ENCODE measurements at regions not wholly inside any gene's neighbourhood (a gene's known extent, or its start where the extent isn't known, plus 50 kb on each side); places are given as distances from the start of the nearest gene placed in this dataset.

DNA sequence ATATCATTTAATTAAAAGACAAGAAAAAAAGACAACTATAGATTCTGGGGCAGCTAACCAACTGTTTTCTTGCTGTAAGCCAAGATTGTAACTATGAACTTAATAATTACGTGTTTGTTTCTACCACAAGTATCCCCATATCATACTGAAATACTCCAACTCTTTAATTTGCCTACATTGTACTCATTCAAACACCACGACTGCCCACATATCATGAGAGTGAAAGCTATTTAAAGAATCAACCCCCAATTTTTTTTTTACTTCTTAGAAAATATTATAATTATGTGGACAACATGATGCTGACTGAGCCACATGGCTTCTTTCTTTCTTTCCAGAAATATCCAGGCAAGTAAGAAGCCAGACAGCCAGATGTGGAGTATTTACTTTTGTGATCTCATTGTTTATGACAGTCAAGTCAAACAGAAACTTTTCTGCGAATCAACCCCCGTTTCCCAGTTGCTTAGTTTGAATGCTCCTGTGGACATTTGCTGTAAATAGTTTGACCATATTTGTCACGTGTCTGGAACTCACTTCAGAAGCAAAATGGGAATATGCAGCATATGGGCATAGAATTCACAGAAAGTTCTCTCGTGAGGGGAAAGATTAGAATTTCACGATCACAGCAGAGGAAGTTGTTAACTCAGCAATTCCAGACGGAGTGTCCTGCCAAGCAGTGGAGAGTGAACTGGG is 126.8 kb upstream of the PSMD7 start:
- DNase-seq, result no peak

DNA sequence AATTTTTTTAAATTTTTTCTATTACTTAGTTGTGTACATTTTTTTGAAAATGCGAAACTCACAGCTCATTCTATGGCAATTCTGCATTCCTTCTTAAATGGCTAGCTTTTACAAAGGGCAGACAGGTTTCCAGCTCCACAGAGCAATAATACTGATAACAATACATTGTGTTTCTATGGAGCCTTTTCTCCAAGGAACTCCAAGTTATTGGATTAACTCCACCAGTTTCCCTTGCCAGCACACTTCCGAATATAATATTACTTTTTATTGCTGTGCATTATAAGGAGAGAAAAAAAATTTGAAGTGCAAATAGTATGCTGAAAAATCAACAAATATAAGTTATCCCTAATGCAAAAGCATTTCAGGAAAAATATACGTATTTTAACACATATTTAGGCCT is 127.5 kb upstream of the PSMD7 start:
- DNase-seq, result no peak

DNA sequence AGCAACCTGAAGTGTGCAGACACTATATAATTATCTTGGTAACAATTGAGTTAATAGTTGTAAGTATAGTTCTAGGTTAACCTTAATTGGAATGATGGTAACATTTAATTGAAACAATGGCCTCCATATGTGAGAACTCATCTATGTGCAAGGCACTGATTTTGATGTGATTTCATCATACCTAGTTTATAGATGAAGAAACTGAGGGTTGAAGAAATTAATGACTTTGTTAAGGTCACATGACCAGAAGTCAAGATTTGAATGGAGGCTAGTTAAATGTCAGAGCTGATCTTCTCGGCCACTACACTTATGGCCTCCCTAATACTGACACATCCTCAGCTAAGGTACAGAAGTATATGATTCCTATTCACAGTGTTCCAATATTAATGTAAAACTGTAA is 128.2 kb upstream of the PSMD7 start:
- no peak for DNase-seq

DNA sequence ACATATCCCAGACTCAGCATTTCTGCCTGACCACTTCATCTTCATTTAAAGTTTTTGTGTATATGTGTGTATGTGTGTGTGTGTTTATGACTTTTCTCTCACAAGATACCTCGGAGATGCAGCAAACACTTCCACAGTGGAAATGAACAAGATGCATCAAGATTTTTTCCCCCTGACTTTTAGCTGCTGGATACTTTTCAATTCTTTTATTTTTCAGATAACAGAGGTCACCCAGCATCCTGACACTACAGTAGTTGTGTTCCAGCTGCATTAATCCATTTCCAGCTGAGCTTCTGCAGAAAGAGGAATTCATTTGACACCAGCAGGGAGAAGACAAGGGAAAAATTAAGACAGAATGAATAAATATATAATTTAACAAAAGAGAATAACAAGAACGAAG is 130.2 kb upstream of the PSMD7 start:
- no peak for DNase-seq

DNA sequence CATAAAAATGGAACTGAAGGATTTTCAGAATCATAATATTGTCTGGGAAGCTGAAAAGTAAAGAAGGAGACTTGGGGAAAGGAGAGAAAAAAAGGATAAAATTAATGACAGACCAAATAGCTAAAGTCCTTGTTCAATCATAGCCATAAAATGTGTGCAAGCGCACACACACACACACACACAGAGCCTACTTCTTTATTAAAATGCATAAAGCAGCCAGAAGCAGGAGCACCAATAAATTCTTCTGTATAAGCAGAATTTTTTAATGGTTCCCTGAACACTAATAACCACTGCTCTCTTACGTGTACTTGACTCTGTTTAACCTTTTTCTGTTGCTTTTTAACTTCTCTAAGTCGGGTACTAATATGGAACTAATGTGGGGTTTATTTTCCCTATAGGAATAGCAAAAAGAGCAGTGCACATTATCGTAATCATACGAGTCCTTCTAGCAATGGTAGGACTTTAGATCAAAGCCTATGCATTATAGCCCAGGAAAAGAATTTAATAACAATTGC is 131.0 kb upstream of the PSMD7 start:
- DNase-seq, result no peak

DNA sequence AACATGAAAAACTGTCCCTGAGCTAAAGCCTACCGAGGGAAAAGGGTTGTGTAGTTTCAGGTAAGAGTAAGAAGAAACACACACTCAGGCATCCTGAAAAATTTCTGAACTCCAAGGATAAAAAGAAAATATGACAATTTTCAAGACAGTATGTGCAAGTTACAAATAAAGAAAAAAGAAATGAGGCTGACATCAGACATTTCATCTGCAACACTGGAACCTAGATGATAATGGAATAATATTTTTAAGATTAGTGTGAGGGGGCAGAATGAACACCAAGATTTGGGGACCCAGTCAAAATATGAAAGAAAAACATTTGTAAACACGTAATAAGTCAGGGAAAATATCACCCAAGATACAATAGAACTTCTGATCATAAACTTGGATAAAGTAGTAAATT is 135.9 kb upstream of the PSMD7 start:
- DNase-seq, result no peak

DNA sequence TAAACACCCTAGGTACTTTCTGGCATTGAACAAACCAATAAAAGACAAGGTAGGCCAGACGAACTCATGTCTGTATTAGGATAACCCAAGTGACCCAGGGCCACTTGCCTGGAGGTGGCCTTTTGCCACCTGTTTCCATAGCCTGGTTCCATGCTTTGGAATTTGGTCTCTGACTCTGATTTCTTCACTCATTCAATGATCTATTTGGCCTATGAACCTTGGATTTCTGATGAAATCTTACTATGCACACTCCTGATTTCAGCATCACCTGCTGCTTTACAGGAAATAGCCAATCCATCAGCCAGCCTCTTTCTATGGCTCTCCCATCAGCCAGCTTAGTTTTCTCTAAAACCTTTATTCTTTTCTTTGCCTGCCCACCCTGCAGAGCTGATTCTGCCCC is 142.8 kb upstream of the PSMD7 start:
- DNase-seq, result no peak

DNA sequence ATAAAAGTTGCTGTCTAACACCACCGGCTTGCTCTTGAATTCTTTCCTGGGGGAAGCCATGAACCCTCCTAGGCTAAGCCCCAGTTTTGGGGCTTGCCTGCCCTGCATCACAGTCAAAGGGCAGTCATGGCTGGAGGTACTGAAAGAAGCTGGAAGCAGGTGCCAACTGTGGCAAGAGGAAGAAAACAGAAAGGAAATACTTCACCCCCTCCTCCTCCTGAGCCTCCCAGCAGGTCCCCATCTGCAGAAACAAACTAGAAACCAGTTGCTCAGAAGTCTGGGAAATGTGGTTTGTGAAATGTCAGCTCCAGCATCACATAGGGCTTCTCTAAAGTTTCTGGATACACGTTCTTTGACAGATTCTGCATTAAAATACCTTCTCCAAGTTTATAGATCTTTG is 150.0 kb upstream of the PSMD7 start:
- DNase-seq, result no peak

DNA sequence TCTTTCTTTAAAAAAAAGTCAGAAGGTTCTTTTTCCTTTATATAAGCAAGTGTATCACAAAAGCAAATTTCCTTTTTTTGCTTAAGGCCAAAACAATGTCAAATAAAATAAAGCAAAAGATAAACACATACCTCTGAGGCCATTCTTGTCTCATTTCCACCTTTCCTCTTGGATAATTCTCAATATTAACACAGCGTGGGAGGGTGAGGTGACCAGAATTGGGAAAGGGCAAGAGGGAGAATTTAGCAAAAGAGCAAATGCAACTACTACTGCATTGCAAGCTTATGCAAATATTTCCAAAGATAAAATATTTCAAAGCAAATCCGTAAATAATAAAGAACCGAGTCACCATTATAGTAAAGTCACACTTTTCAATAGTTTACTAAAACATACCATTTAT is 153.4 kb upstream of the PSMD7 start:
- no peak for DNase-seq

DNA sequence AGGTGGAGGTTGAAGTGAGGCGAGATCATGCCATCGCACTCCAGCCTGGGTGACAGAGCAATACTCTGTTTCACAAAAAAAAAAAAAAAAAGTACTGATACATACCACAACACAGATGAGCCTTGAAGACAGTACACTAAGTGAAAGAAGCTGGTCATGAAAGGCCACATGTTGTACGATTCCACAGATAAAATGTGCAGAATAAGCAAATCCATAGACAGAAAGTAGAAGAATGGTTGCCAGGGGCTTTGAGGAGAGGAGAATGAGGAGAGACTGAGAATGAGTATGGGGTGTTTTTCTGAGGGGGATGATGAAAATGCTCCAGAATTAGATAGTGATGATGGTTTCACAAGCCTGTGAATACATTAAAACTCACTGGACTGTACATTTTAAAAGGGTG is 155.6 kb upstream of the PSMD7 start:
- DNase-seq, result no peak

DNA sequence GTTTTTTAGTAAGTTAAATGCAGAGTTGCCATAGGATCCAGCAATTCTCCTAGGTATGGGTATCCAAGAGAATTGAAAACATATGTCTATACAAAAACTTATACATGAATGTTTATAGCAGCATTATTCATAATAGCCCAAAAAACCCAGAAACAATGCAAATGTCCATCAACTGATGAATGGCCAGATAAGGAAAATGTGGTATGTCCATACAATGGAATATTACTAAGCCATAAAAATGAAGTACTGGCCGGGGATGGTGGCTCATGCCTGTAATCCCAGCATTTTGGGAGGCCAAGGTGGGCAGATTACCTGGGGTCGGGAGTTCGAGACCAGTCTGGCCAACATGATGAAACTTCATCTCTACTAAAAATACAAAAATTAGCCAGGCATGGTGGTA is 156.1 kb upstream of the PSMD7 start:
- no peak for DNase-seq

DNA sequence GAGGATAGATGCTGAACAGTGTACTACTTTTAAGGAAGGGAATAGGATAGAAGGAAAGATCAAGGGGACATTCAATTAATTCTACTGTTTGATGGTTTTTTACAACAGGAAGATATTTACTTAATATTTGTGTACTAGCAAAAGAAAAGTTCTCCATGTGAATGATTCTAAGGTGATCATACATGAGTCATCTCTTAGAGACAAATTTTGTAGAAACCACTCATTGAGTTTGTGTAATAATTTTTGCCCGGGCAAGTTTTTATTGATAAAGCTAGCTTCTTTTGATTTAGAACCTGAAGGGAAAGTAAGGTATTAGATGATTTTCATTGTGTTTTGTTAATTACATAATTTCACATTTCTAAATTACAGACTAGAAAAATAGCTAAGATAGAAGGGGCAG is 172.8 kb upstream of the PSMD7 start:
- no peak for DNase-seq

DNA sequence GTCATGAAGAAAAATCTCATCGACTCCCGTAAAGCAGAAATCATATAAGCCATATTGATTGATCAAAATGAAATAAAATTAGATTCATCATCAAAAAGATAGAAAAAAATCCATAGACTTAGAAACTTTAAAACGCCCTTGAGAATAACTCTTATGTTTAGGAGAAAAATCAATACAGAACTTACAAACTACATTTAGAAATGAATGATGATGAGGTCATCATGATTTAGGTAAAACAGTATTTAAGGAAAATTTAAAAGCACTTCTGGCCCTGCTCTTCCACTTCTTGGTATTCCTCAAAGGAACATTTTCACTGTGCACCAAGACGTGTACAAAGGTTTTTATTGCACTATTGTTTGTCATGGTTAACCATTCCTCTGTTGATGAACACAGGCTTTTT is 173.4 kb upstream of the PSMD7 start:
- no peak for DNase-seq

DNA sequence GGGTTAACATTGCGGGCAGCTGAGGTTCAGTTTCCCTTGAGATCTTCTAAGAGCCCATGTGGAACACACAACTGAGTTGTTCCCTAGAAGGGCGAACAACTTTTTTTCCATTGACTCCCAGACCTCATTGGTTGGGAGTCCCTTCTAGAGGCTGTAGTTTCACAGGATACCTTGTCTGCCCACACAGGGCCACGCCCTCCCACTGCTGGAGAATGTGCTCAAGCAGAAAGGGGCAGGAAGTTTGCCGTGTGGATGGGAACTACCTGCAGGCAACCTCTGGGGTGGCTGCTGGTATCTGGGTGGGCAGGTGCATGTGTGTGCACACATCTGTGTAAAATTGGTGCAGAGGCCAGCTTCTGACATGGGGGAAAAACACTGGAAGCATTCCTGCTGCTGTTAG is 178.8 kb upstream of the PSMD7 start:
- no peak for DNase-seq

DNA sequence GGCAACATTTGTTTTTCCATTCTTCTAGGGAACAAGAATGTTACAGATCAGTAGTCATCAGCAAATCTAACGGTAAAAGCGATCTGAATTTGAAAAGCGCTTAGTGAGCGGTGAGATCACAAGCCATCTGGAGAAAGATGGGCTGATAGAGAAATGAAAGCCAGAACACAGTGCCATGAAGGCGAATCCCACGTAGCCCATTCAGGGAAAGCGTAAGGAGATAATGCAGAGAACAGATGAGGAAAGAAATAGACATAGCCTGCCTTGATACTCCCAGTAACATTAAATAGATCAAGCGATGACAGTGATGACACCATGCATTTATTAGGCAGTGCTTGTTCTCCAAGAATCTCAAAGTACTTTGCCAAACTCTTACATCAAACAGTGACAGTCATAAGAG is 183.1 kb upstream of the PSMD7 start:
- no peak for DNase-seq

DNA sequence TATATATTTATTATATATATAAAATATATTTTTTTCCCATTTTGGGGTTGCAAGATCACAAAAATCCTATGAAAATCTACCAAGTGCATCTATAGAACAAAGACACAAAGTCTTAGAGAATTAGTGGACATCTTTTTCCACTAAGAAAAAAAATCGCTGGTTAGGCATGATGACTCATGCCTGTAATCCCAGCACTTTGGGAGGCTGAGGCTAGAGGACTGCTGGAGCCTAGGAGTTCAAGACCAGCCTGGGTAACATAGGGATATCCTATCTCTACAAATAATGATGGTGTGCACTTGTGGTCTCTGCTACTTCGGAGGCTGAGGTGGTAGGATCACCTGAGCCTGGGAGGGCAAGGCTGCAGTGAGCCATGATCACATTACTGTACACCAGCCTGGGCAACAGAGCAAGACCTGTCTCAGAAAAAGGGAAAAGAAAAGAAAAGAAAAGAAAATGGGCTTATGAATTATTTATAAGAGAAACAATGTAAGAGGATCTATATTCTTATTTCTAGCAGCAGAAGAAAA is 185.1 kb upstream of the PSMD7 start:
- no peak for DNase-seq

DNA sequence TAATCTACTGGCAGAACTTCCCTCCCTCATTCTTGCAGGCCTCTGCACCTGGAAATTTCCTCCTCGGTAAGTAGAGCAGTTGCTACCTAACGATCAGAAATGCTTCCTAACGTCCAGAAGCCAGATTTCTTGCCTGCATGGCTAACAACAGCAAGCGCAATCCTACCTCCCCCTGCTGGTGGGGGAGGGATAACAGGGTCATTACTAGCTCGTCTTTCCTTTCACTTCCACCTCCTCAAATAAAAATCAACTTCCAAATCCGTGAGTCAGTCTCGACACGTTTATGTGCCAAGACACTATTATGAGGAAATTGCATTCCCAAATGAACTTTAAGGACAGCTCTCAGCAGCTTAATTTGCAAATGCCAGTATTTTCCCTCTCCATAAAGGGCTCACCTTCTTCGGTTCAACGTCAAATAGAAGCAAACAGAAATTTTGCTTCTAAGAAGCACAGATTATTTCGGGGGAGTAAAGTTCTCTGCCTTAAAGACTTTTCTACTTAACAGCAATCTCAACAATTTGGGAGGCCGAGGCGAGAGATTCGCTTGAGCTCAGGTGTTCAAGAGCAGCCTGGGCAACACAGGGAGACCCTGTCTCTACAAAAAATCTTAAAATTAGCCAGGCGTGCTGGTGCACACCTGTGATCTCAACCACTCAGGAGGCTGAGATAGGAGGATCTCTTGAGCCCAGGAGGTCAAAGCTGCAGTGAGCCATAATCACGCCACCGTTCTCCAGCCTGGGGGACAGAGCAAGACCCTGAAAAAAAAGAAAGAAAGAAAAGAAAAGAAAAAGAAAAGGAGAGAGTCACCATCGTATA is 188.6 kb upstream of the PSMD7 start:
- peak; percentile 64 for DNase-seq

DNA sequence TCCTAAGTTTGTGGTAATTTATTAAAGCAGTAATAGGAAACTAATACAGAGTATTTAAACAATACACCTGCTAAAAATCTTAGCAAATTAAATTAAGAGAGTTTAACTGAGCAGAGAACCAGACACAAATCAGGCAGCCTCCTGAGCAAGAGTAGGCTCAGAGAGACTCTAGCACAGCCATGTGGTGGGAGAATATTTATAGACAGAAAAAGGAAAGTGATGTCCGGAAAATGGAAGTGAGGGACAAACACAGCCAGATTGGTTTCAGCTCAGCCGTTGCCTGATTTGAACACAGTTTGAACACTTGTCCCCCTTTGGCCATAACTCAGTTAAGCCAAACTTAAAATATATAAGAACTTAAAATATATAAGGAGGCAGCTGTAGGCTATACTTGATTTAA is 192.6 kb upstream of the PSMD7 start:
- no peak for DNase-seq

DNA sequence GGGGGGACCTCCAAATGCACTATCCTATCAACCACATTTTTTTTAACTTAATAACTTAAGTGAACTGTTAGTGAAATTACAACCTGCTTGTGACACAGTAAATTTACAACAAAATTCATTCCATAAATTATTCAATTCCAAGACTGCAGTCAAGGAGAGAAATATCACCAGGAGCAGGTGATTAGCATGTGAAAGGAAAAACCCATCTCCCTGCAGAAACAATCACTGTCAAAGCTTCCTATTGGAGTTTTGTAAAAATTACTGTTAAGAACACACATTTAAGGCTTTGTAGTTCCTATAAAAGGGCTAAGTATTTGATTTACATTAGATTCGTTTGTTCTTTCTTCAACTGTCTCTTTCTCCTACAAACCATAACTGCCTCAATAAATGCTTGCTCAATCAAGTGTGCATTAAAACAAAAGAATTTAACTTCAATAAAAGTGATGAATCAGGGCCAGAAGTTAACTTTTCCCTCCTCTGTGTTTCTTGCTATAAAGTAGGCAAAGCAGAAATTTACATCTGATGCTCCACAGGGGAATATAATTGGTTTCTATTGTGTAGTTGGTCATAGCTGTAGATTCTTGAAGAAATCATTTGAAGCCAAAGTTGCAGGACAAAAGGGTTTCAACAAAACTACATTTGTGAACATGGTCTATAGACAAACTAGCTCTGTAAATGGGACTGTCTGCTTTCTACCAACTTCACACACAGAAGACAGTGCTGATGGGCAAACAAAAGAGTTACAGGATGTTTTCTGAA is 195.1 kb upstream of the PSMD7 start:
- DNase-seq, result no peak

DNA sequence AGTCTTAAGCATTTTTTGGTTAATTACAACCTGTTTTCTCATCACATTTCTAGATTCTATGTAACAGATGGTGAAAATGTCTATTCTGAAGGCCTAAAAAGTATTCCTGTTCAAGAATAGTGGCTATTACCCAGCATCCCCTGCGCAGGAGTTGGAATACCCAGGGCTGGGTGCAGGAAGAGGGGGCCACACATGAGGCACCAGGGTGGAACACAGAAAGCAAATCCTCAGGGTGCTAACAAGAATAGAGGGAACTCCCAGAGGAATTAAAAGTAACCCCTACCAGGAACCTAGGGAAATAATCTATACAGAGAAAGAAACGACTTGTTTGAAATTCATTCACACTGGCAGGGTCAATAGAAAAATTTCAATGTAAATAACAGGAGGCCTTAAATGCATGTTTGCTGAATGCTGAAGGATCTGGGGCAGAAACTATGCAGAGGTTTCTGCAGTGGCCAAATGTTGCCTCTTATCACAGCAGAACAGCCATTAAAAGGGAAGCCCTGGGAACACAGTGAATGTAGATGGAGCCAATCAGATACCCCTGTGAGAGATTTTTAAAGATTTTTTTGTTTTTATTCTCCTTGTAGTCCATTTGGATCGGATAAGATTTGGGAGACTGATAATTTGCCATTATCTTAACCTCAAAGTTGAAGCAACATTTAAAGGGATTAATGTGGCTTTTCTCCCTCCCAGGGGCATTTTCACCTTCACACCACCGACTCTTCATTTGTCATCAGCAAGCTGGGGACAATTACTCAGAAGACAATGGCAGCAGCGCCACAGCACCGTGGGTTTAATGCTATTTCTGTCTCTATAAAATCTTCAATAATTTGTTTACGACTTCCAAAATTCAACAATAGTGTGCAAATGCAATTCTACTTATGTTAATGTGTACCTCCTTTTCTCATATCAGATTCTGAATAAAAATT is 196.0 kb upstream of the PSMD7 start:
- no peak for DNase-seq

DNA sequence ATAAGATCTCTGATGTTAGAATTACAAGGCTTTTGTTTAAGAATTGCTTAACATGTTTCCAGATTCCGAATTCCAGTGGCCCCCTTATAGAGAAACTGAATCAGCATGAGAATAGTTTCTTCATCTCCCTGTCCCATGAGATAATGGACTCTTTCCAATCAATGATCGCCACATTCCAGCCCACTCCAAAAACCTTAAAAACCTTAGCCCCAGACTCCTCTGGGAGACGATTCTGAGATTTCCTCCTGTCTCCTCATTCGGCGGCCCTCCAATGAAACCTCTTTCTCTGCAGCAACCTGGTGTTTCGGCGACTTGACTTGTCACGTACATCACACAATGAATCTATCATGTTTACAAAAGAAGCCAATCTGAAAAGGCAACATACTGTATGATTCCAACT is 197.1 kb upstream of the PSMD7 start:
- DNase-seq, result no peak

DNA sequence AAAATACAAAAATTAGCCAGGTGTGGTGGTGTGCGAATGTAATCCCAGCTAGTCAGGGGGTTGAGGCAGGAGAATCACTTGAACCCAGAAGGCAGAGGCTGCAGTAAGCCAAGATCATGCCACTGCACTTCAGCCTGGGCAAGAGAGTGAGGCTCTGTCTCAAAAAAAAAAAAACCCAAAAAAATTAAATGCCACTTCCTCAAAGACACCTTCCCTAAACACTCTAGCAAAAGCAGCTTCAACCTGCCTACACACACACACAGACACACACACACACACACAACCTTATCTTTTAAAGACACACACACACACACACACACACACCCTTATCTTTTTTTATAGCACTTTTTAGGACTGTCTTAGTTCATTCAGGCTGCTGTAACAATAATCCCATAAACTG is 201.7 kb upstream of the PSMD7 start:
- DNase-seq, result peak; percentile 56
